ENCODE measurements at regions not wholly inside any gene's neighbourhood (a gene's known extent, or its start where the extent isn't known, plus 50 kb on each side); places are given as distances from the start of the nearest gene placed in this dataset.

DNA sequence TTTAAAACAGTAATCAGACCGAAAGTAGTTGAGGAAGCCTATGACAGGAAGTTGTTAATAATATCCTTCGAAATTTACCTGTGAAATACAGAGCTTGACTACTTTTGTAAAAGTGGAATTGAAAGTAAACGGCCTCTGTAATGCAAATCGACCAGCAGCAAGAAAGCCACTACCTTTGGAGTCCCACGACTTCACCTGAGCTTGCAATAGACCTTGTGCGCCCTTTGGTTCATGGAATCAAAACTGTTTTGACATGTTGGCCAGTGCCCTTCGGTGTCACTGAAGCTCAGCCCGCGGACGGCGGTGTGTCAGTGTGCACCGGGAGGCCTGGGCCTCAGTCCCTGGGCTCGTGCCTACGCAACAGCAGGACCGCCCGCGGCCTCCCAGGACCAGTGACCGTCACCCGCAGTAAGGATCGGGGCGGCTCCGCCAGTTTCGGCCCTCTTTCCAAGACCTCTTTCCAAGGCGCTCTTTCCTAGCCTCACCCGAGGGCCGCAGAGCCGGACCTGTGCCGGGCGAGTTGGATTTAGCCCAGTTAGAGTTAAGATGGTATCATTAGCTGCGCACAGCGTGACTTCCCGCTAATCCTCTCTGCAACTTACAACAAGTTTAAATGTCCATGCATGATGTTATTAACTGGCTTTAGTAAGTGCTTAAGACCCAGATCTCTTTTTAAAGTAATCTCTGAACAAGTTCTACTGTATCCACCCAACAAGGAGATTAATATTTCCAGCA lies 223.3 kb downstream of the MEF2C start:
- H4K20me1 ChIP-seq (ENCODE audit: insufficient read depth, low read length) = no peaks in the 10 kb centered on the region
- H3K9me2 ChIP-seq (ENCODE audit: insufficient read depth, low read length) = no peaks in the 10 kb centered on the region
- peak overlapping the region; percentile 27 for H3K27ac ChIP-seq (ENCODE audit: low read depth, low read length, poor library complexity, severe bottlenecking)
- TF ChIP-seq, protein P1, sequence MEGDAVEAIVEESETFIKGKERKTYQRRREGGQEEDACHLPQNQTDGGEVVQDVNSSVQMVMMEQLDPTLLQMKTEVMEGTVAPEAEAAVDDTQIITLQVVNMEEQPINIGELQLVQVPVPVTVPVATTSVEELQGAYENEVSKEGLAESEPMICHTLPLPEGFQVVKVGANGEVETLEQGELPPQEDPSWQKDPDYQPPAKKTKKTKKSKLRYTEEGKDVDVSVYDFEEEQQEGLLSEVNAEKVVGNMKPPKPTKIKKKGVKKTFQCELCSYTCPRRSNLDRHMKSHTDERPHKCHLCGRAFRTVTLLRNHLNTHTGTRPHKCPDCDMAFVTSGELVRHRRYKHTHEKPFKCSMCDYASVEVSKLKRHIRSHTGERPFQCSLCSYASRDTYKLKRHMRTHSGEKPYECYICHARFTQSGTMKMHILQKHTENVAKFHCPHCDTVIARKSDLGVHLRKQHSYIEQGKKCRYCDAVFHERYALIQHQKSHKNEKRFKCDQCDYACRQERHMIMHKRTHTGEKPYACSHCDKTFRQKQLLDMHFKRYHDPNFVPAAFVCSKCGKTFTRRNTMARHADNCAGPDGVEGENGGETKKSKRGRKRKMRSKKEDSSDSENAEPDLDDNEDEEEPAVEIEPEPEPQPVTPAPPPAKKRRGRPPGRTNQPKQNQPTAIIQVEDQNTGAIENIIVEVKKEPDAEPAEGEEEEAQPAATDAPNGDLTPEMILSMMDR (conservative IDR thresholded peaks at IDR 0.05; ENCODE audit: low read length) = no peak
- no peak for TF ChIP-seq EZH2phosphoT487 (IDR thresholded peaks at IDR 0.05; ENCODE audit: borderline replicate concordance, low read depth, low read length)
- H3K36me3 ChIP-seq (ENCODE audit: insufficient read depth, low read length) = no peaks in the 10 kb centered on the region
- peaks cover 25% of the 10 kb centered on the region for H3K4me1 ChIP-seq (ENCODE audit: insufficient read depth, low read length, poor library complexity, severe bottlenecking)
- BruUV-seq (replicated peaks) = TSS peak; percentile 94
- intact Hi-C loops (cut with micrococcal nuclease; ENCODE audit: unreplicated experiment) = loop anchor here (5.0 kb wide), 2 partner anchors 1748 to 1868 kb away; partner anchors contain the start of genes CETN3 and LYSMD3
- no peaks in the 10 kb centered on the region for H3K79me2 ChIP-seq (ENCODE audit: insufficient read depth, low read depth, low read length)
- peak overlapping the region; percentile 79 for H2AFZ ChIP-seq (ENCODE audit: low read length)
- DNase-seq (ENCODE audit: low spot score) = peak; percentile 69
- ChIA-PET POLR2A (interaction anchor here (0.5 to 4.2 kb wide), 27 partner anchors 9 to 1780 kb away, joined by 3 to 88 read pairs (median 5); partner anchors contain the start of gene MEF2C), CTCF (ENCODE audit: unreplicated experiment) (interaction anchor here (0.6 to 2.1 kb wide), 2 partner anchors 16 to 19 kb away, joined by 3 to 16 read pairs; no protein-coding TSS in a partner anchor)
- H3K4me2 ChIP-seq (ENCODE audit: low read length) = peak overlapping the region; percentile 81
- H3K4me3 ChIP-seq (ENCODE audit: low read depth, low read length, poor library complexity, severe bottlenecking) = peak overlapping the region; percentile 68
- no peaks in the 10 kb centered on the region for H3K9me3 ChIP-seq (ENCODE audit: low read length)

DNA sequence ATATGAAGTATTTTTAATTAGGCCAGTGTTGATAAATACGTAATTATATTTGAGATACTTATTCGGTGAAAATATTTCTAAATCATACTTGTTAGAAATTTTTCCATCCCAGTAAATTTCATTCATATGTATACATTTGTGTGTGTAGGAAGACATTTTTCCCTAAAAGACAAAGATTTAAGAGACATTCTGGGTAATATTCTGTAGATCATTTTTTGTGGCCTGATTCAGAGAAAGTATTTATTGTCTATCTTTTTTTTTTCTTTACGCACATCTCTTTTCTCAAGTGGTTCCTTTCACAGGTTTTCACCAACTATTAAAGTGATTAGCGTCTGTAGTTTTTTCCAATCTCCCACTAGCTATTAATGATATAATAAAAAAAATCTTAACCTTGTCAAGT lies 224.1 kb downstream of the MEF2C start:
- BruUV-seq (replicated peaks) = no TSS peak

More for the DNA sequence above, 224.1 kb downstream of the MEF2C start:
- intact Hi-C loops (cut with micrococcal nuclease; ENCODE audit: unreplicated experiment) = no loop called here
- Histone ChIP-seq H3K36me3 (ENCODE audit: insufficient read depth, low read length) (no peaks in the 10 kb centered on the region), H3K79me2 (ENCODE audit: insufficient read depth, low read depth, low read length) (no peaks in the 10 kb centered on the region), H3K4me1 (ENCODE audit: insufficient read depth, low read length, poor library complexity, severe bottlenecking) (peaks cover 25% of the 10 kb centered on the region), H2AFZ (ENCODE audit: low read length) (no peak overlapping the region), H3K4me2 (ENCODE audit: low read length) (peak overlapping the region; percentile 81), H3K27ac (ENCODE audit: low read depth, low read length, poor library complexity, severe bottlenecking) (no peak overlapping the region), H3K9me2 (ENCODE audit: insufficient read depth, low read length) (no peaks in the 10 kb centered on the region), H3K4me3 (ENCODE audit: low read depth, low read length, poor library complexity, severe bottlenecking) (peak overlapping the region; percentile 68), H3K9me3 (ENCODE audit: low read length) (no peaks in the 10 kb centered on the region), H4K20me1 (ENCODE audit: insufficient read depth, low read length) (no peaks in the 10 kb centered on the region)
- ChIA-PET CTCF (ENCODE audit: unreplicated experiment) (interaction anchor here (2.1 kb wide), 1 partner anchor 17 kb away, joined by 16 read pairs; no protein-coding TSS in a partner anchor), POLR2A (interaction anchor here (0.5 to 4.2 kb wide), 16 partner anchors 8 to 1781 kb away, joined by 3 to 88 read pairs (median 4); no protein-coding TSS in a partner anchor)
- TF ChIP-seq EZH2phosphoT487 (IDR thresholded peaks at IDR 0.05; ENCODE audit: borderline replicate concordance, low read depth, low read length) = no peak
- TF ChIP-seq, protein P1 (conservative IDR thresholded peaks at IDR 0.05; ENCODE audit: low read length) = no peak
- DNase-seq (ENCODE audit: low spot score) = no peak
